ENCODE measurements at regions not wholly inside any gene's neighbourhood (a gene's known extent, or its start where the extent isn't known, plus 50 kb on each side); places are given as distances from the start of the nearest gene placed in this dataset.
"Not testable (repeated sequence)": the region's sequence is repeated elsewhere in the genome, so short reads cannot be mapped to it uniquely, and the experiment has no call there.

- Histone ChIP-seq H3K23ac (ENCODE audit: low read depth, low read length, poor library complexity) (no peak overlapping the region), H3K4me3 (ENCODE audit: low read length in 2 of 2) (no peak overlapping the region), H2BK5ac (ENCODE audit: low read length) (no peak overlapping the region), H3K18ac (ENCODE audit: low read length) (no peak overlapping the region), H3K27me3 (ENCODE audit: control insufficient read depth in 3 of 3, insufficient read depth in 3 of 3, low read depth in 1 of 3, low read length in 3 of 3) (no peaks in the 10 kb centered on the region), H3K79me1 (ENCODE audit: low read depth, low read length) (no peaks in the 10 kb centered on the region), H3K4me1 (ENCODE audit: control insufficient read depth in 2 of 2, insufficient read depth in 1 of 2, low read depth in 1 of 2, low read length in 2 of 2) (peaks cover 12 to 47% of the 10 kb centered on the region in 2 donors), H3K14ac (ENCODE audit: low read length) (no peak overlapping the region), H4K8ac (ENCODE audit: low read depth, low read length) (no peak overlapping the region), H2AK5ac (ENCODE audit: low read depth, low read length) (no peak overlapping the region), H3K27ac (replicated peaks; ENCODE audit: low read length) (no peak overlapping the region), H3K9ac (ENCODE audit: low read depth, low read length, poor library complexity) (no peak overlapping the region), H2BK12ac (ENCODE audit: low read length) (no peak overlapping the region), H4K91ac (ENCODE audit: low read depth, low read length, poor library complexity) (no peak overlapping the region), H3K4ac (ENCODE audit: low read length) (no peak overlapping the region), H2BK15ac (ENCODE audit: low read length) (no peak overlapping the region), H3K4me2 (ENCODE audit: insufficient read depth, low read length, poor library complexity, severe bottlenecking) (no peak overlapping the region), H3K9me3 (replicated peaks in 1 of 2; ENCODE audit: control insufficient read depth in 2 of 2, insufficient read depth in 1 of 2, low read depth in 1 of 2, low read length in 2 of 2) (no peaks in the 10 kb centered on the region), H2AFZ (ENCODE audit: low read length) (no peak overlapping the region), H2BK120ac (ENCODE audit: low read depth, low read length) (no peak overlapping the region), H3K36me3 (replicated peaks in 1 of 2; ENCODE audit: control insufficient read depth in 2 of 2, insufficient read depth in 2 of 2, low read length in 2 of 2) (no peaks in the 10 kb centered on the region)
- no peak for DNase-seq (ENCODE audit: low spot score)
- WGBS, 2 donors (ENCODE audit: extremely low coverage in 2 of 2, insufficient read length in 2 of 2, insufficient replicate concordance in 1 of 2): no CpG with 5 or more reads among the region's 3 CpGs
Observed at GRCh38 chr12:24356240-24356804, 406.9 kb upstream of the SOX5 start.

- H2BK5ac ChIP-seq (ENCODE audit: low read length): no peak overlapping the region
- H2BK120ac ChIP-seq (ENCODE audit: low read depth, low read length): no peak overlapping the region
- peaks cover 0 to 11% of the 10 kb centered on the region in 2 donors for H3K9me3 ChIP-seq (replicated peaks in 1 of 2; ENCODE audit: control insufficient read depth in 2 of 2, insufficient read depth in 1 of 2, low read depth in 1 of 2, low read length in 2 of 2)
- DNase-seq (ENCODE audit: low spot score): no peak
- H2BK12ac ChIP-seq (ENCODE audit: low read length): no peak overlapping the region
- no peak overlapping the region for H2AK5ac ChIP-seq (ENCODE audit: low read depth, low read length)
- H3K36me3 ChIP-seq (replicated peaks in 1 of 2; ENCODE audit: control insufficient read depth in 2 of 2, insufficient read depth in 2 of 2, low read length in 2 of 2): no peaks in the 10 kb centered on the region
- no peaks in the 10 kb centered on the region for H3K27me3 ChIP-seq (ENCODE audit: control insufficient read depth in 3 of 3, insufficient read depth in 3 of 3, low read depth in 1 of 3, low read length in 3 of 3)
- H3K23ac ChIP-seq (ENCODE audit: low read depth, low read length, poor library complexity): no peak overlapping the region
- no peak overlapping the region for H3K4me2 ChIP-seq (ENCODE audit: insufficient read depth, low read length, poor library complexity, severe bottlenecking)
- H3K4me3 ChIP-seq (ENCODE audit: low read length in 2 of 2): no peak overlapping the region
- no peak overlapping the region for H2BK15ac ChIP-seq (ENCODE audit: low read length)
- no peak overlapping the region for H3K9ac ChIP-seq (ENCODE audit: low read depth, low read length, poor library complexity)
- no peak overlapping the region for H3K4ac ChIP-seq (ENCODE audit: low read length)
- no peak overlapping the region for H4K91ac ChIP-seq (ENCODE audit: low read depth, low read length, poor library complexity)
- no peak overlapping the region for H3K18ac ChIP-seq (ENCODE audit: low read length)
- no peak overlapping the region for H3K14ac ChIP-seq (ENCODE audit: low read length)
- H3K79me1 ChIP-seq (ENCODE audit: low read depth, low read length): no peaks in the 10 kb centered on the region
- no peak overlapping the region for H2AFZ ChIP-seq (ENCODE audit: low read length)
- H4K8ac ChIP-seq (ENCODE audit: low read depth, low read length): no peak overlapping the region
- H3K4me1 ChIP-seq (ENCODE audit: control insufficient read depth in 2 of 2, insufficient read depth in 1 of 2, low read depth in 1 of 2, low read length in 2 of 2): peaks cover 7 to 26% of the 10 kb centered on the region in 2 donors
- H3K27ac ChIP-seq (replicated peaks; ENCODE audit: low read length): no peak overlapping the region
- no CpG with 5 or more reads among the region's 5 CpGs for WGBS, 2 donors (ENCODE audit: extremely low coverage in 2 of 2, insufficient read length in 2 of 2, insufficient replicate concordance in 1 of 2)
Observed at GRCh38 chr12:24352363-24352762, 402.9 kb upstream of the SOX5 start.

GRCh38 chr12:24349051-24349799 lies 399.8 kb upstream of the SOX5 start:
- H2BK5ac ChIP-seq (ENCODE audit: low read length): no peak overlapping the region
- peaks cover 0 to 11% of the 10 kb centered on the region in 2 donors for H3K9me3 ChIP-seq (replicated peaks in 1 of 2; ENCODE audit: control insufficient read depth in 2 of 2, insufficient read depth in 1 of 2, low read depth in 1 of 2, low read length in 2 of 2)
- no peak overlapping the region for H2BK12ac ChIP-seq (ENCODE audit: low read length)
- no peak overlapping the region for H3K4me3 ChIP-seq (ENCODE audit: low read length in 2 of 2)
- H4K91ac ChIP-seq (ENCODE audit: low read depth, low read length, poor library complexity): no peak overlapping the region
- no peaks in the 10 kb centered on the region for H3K27me3 ChIP-seq (ENCODE audit: control insufficient read depth in 3 of 3, insufficient read depth in 3 of 3, low read depth in 1 of 3, low read length in 3 of 3)
- peaks cover 0 to 6% of the 10 kb centered on the region in 2 donors for H3K36me3 ChIP-seq (replicated peaks in 1 of 2; ENCODE audit: control insufficient read depth in 2 of 2, insufficient read depth in 2 of 2, low read length in 2 of 2)
- H3K4me2 ChIP-seq (ENCODE audit: insufficient read depth, low read length, poor library complexity, severe bottlenecking): no peak overlapping the region
- no peak overlapping the region for H3K14ac ChIP-seq (ENCODE audit: low read length)
- no peak overlapping the region for H2AK5ac ChIP-seq (ENCODE audit: low read depth, low read length)
- WGBS, 2 donors (ENCODE audit: extremely low coverage in 2 of 2, insufficient read length in 2 of 2, insufficient replicate concordance in 1 of 2): no CpG with 5 or more reads among the region's 4 CpGs
- no peak overlapping the region for H3K4ac ChIP-seq (ENCODE audit: low read length)
- no peak overlapping the region for H3K9ac ChIP-seq (ENCODE audit: low read depth, low read length, poor library complexity)
- H4K8ac ChIP-seq (ENCODE audit: low read depth, low read length): no peak overlapping the region
- no peak overlapping the region for H2AFZ ChIP-seq (ENCODE audit: low read length)
- no peak overlapping the region for H3K27ac ChIP-seq (replicated peaks; ENCODE audit: low read length)
- no peaks in the 10 kb centered on the region for H3K79me1 ChIP-seq (ENCODE audit: low read depth, low read length)
- no peak overlapping the region for H3K23ac ChIP-seq (ENCODE audit: low read depth, low read length, poor library complexity)
- no peak overlapping the region for H2BK15ac ChIP-seq (ENCODE audit: low read length)
- H2BK120ac ChIP-seq (ENCODE audit: low read depth, low read length): no peak overlapping the region
- peaks cover 3 to 10% of the 10 kb centered on the region in 2 donors for H3K4me1 ChIP-seq (ENCODE audit: control insufficient read depth in 2 of 2, insufficient read depth in 1 of 2, low read depth in 1 of 2, low read length in 2 of 2)
- no peak for DNase-seq (ENCODE audit: low spot score)
- H3K18ac ChIP-seq (ENCODE audit: low read length): no peak overlapping the region

- not testable (repeated sequence) for H3K23ac ChIP-seq (ENCODE audit: low read depth, low read length, poor library complexity); H3K4me3 ChIP-seq (ENCODE audit: low read length in 2 of 2); H2BK12ac ChIP-seq (ENCODE audit: low read length); H3K18ac ChIP-seq (ENCODE audit: low read length); DNase-seq (ENCODE audit: low spot score); H3K4me1 ChIP-seq (ENCODE audit: control insufficient read depth in 2 of 2, insufficient read depth in 1 of 2, low read depth in 1 of 2, low read length in 2 of 2); H3K4me2 ChIP-seq (ENCODE audit: insufficient read depth, low read length, poor library complexity, severe bottlenecking); H4K91ac ChIP-seq (ENCODE audit: low read depth, low read length, poor library complexity); H2BK5ac ChIP-seq (ENCODE audit: low read length); H3K27ac ChIP-seq (replicated peaks; ENCODE audit: low read length); H2AK5ac ChIP-seq (ENCODE audit: low read depth, low read length); H2BK120ac ChIP-seq (ENCODE audit: low read depth, low read length); H2BK15ac ChIP-seq (ENCODE audit: low read length); H3K14ac ChIP-seq (ENCODE audit: low read length); H3K9ac ChIP-seq (ENCODE audit: low read depth, low read length, poor library complexity); H3K79me1 ChIP-seq (ENCODE audit: low read depth, low read length); H4K8ac ChIP-seq (ENCODE audit: low read depth, low read length); H3K27me3 ChIP-seq (ENCODE audit: control insufficient read depth in 3 of 3, insufficient read depth in 3 of 3, low read depth in 1 of 3, low read length in 3 of 3); H3K4ac ChIP-seq (ENCODE audit: low read length); H2AFZ ChIP-seq (ENCODE audit: low read length)
- Histone ChIP-seq H3K36me3 (replicated peaks in 1 of 2; ENCODE audit: control insufficient read depth in 2 of 2, insufficient read depth in 2 of 2, low read length in 2 of 2) (peaks cover 0 to 10% of the 10 kb centered on the region in 2 donors), H3K9me3 (replicated peaks in 1 of 2; ENCODE audit: control insufficient read depth in 2 of 2, insufficient read depth in 1 of 2, low read depth in 1 of 2, low read length in 2 of 2) (peaks cover 0 to 11% of the 10 kb centered on the region in 2 donors)
- no CpG with 5 or more reads among the region's 5 CpGs for WGBS, 2 donors (ENCODE audit: extremely low coverage in 2 of 2, insufficient read length in 2 of 2, insufficient replicate concordance in 1 of 2)
Observed at GRCh38 chr12:24348180-24348579, 398.7 kb upstream of the SOX5 start.
